Right lobe of liver (tissue), 6 donors: ENCODE measurements at regions not wholly inside any gene's neighbourhood (a gene's known extent, or its start where the extent isn't known, plus 50 kb on each side); places are given as distances from the start of the nearest gene placed in this dataset.

ENCODE experiments used
- ATAC-seq, 4 donors: fragments of 200-7000 bp; cut with Tn5 transposase; one replicate each; pipeline ENCODE4 v1.9.1; 2020; ENCODE audit warnings: mild to moderate bottlenecking in 4 of 4, moderate library complexity in 4 of 4
- DNase-seq, 3 donors: peaks; one replicate each; pipeline ENCODE4 v3.0.0-alpha.2; 2020
- H3K27ac ChIP-seq, 3 donors: fragments of 200-600 bp; one replicate each; pipeline ENCODE4 v1.8.0; 2022
- H3K27me3 ChIP-seq, 2 donors: fragments of 200-600 bp; one replicate each; pipeline ENCODE4 v1.8.0; 2022
- H3K36me3 ChIP-seq, 4 donors: fragments of 200-600 bp; sonication (generic) in 1 of 4; one replicate each; pipeline versions ENCODE4 v1.5.1 to v1.8.0; 2017 to 2022; ENCODE audit warnings: control low read depth in 1 of 4
- H3K4me1 ChIP-seq, 4 donors: fragments of 200-600 bp; sonication (generic) in 1 of 4; one replicate each; pipeline versions ENCODE4 v1.5.1 to v1.8.0; 2017 to 2022; ENCODE audit warnings: control low read depth in 1 of 4
- H3K4me3 ChIP-seq, 3 donors: fragments of 200-600 bp; one replicate each; pipeline ENCODE4 v1.8.0; 2022
- H3K9me3 ChIP-seq, 4 donors: fragments of 200-600 bp; sonication (generic) in 1 of 4; one replicate each; pipeline versions ENCODE4 v1.5.1 to v1.8.0; 2017 to 2022; ENCODE audit warnings: control low read depth in 1 of 4
- CTCF ChIP-seq, 4 donors: fragments of 200-600 bp in 3 of 4; fragments of 450-650 bp in 1 of 4; IDR thresholded peaks; one replicate each; pipeline versions ENCODE4 v1.5.1 to v1.8.0; 2016 to 2022; ENCODE audit warnings: antibody characterized with exemption in 4 of 4, mild to moderate bottlenecking in 2 of 4
- POLR2A ChIP-seq: fragments of 450-650 bp; IDR thresholded peaks from one replicate; pipeline ENCODE4 v1.6.1; 2017; ENCODE audit warnings: antibody characterized with exemption, mild to moderate bottlenecking
- WGBS: methylation state at CpG from one replicate; pipeline ENCODE4 v1.1.6; 2018; ENCODE audit warnings: low coverage, low lambda C conversion rate; ENCODE audit not compliant: insufficient coverage; ENCODE audit errors: missing lambda C conversion rate; 5-methylcytosine and 5-hydroxymethylcytosine counted together
- intact Hi-C, 2 donors: fragments of 100-400 bp; cut with DNase I; formaldehyde crosslinking; loops; one replicate each; pipeline versions ENCODE4 v1.11.2 to v1.14.1; 2022
- donor health status: DM: no; HTN: yes; CAD: no.
- donor health status: DM: no; HTN: no; CAD: no.
- donor health status: DM: no; HTN: no; CAD: no.
- donor health status: DM: no; HTN: yes; CAD: no.
- donor health status: DM: no; HTN: yes; CAD: no.

- Histone ChIP-seq H3K9me3 (no peaks in the 10 kb centered on the region), H3K27ac (no peak overlapping the region), H3K36me3 (no peaks in the 10 kb centered on the region), H3K27me3 (no peaks in the 10 kb centered on the region), H3K4me1 (peaks cover 0 to 4% (median 0%) of the 10 kb centered on the region in 4 donors), H3K4me3 (no peak overlapping the region)
- WGBS = 63% methylated on average over 5 of the region's 5 CpGs
- ATAC-seq = no peak
- DNase-seq = no peak
- no peak for TF ChIP-seq CTCF (IDR thresholded peaks at IDR 0.05)
- TF ChIP-seq POLR2A = no peak
- intact Hi-C loops = no loop called here
These were observed 291.3 kb downstream of the RRAGC start for GRCh38 chr1:38568061-38568857.

- Histone ChIP-seq H3K27me3 (no peaks in the 10 kb centered on the region), H3K36me3 (no peaks in the 10 kb centered on the region), H3K4me3 (no peak overlapping the region), H3K9me3 (no peaks in the 10 kb centered on the region), H3K27ac (no peak overlapping the region), H3K4me1 (peaks cover 0 to 4% (median 0%) of the 10 kb centered on the region in 4 donors)
- TF ChIP-seq CTCF (IDR thresholded peaks at IDR 0.05) (no peak), POLR2A (no peak)
- intact Hi-C loops = no loop called here
- WGBS = 83% methylated on average over 1 of the region's 5 CpGs
- DNase-seq = no peak
- ATAC-seq = no peak
These were observed 292.2 kb downstream of the RRAGC start for GRCh38 chr1:38567401-38567800.

GRCh38 chr1:38565020-38565491, 294.5 kb downstream of the RRAGC start:
- peaks cover 0 to 5% of the 10 kb centered on the region in 2 donors for H3K27me3 ChIP-seq
- H3K27ac ChIP-seq = no peak overlapping the region
- WGBS = 62% methylated on average over 4 of the region's 5 CpGs
- DNase-seq = peak in 2 of 3 donors; percentile 51 to 80
- H3K4me3 ChIP-seq = no peak overlapping the region
- peaks cover 0 to 4% (median 0%) of the 10 kb centered on the region in 4 donors for H3K4me1 ChIP-seq
- intact Hi-C loops = no loop called here
- ATAC-seq = peak; percentile 71 to 88 (median 77)
- H3K36me3 ChIP-seq = no peaks in the 10 kb centered on the region
- H3K9me3 ChIP-seq = no peaks in the 10 kb centered on the region
- TF ChIP-seq POLR2A (no peak), CTCF (IDR thresholded peaks at IDR 0.05) (no peak)

- Histone ChIP-seq H3K4me1 (peaks cover 0 to 4% (median 0%) of the 10 kb centered on the region in 4 donors), H3K27me3 (peaks cover 0 to 5% of the 10 kb centered on the region in 2 donors), H3K4me3 (no peak overlapping the region), H3K9me3 (no peaks in the 10 kb centered on the region), H3K27ac (no peak overlapping the region), H3K36me3 (no peaks in the 10 kb centered on the region)
- TF ChIP-seq POLR2A (no peak), CTCF (IDR thresholded peaks at IDR 0.05) (no peak)
- DNase-seq (no peak), ATAC-seq (no peak)
- intact Hi-C loops = no loop called here
- WGBS = 63% methylated on average over 4 of the region's 7 CpGs
These were observed 295.4 kb downstream of the RRAGC start for GRCh38 chr1:38563942-38564735.
